ENCODE measurements at regions not wholly inside any gene's neighbourhood (a gene's known extent, or its start where the extent isn't known, plus 50 kb on each side); places are given as distances from the start of the nearest gene placed in this dataset.
"Not testable (repeated sequence)": the region's sequence is repeated elsewhere in the genome, so short reads cannot be mapped to it uniquely, and the experiment has no call there.

DNA sequence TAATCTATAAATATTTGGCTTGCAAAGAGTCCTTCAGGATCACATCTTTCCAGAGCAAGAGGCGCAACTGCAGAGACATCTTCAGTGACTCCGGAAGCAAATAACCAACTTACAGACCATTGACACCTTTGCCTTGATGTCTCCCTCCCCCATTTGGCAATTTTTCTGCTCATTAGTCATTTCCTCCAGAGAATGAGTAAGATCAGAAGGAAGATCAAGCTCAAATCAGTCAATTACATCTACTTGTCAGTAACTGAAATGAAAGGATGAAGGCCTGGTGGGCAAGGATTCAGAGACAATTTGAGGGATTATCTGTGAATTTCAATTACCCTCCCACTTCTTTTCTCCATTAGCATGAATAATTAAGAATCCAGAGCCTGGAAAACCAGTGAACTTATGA, 665.6 kb upstream of the CPEB2 start:
- DNase-seq = no peak

DNA sequence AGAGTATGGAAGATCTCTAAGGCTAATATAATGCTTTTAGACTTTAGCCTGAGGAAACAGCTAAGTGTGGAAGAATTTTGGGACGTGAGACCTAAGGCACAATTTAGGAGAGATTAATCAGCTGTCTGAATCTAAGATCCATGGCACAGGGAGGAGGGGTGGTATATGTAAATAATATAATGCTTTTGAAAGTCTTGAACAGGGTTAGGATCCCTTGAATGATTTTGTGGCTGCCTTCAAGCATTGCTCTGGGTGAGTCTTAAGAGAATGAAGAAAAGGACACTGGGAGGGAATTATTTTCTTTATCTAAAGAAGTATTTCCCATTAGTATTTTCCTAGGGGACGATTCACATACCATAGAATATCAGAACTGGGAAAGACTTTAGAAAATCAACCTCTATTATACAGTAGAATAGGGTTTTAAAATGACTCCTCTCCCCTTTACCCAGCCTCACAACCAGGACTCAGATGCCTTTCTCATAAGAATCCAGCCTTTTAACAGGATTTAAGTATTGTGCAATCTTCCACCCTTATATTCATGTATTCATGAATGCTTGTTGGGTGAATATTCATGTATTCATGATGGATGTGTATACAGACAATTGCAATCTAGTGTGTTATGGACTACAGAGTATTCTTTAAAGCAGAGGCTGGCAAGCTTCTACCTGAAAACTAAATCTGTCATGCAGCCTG, 664.2 kb upstream of the CPEB2 start:
- no peak for DNase-seq

DNA sequence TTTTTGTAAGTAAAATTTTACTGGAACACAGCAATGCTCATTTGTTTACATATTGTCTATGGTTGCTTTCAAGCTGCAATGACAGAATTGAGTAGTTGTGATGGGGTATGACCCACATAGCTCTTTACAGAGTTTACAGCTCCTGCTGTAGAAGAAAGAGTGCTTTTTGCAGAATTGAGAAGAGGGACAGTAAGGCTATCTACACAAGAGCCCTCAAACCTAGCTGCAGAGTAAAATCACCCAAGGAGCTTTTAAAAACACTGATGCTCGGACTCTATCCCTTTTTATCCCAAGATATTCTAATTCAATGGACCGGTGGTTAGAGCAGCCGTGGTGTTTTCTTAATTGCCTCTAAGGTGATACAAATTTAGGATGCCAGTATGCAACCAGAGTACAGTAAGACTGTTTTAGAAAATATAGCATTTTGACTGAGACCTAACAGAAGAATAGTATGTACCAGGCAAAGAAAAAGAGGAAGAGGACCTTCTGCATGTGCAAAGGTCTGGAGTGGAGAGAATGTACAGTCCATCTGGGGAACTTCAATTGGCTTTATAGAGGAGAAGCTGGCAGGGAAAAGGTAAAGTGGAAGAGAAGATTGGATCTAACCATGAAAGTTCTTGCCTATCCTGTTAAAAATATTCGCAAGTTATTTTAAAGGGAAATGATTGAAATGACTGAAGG, 663.6 kb upstream of the CPEB2 start:
- DNase-seq = no peak

DNA sequence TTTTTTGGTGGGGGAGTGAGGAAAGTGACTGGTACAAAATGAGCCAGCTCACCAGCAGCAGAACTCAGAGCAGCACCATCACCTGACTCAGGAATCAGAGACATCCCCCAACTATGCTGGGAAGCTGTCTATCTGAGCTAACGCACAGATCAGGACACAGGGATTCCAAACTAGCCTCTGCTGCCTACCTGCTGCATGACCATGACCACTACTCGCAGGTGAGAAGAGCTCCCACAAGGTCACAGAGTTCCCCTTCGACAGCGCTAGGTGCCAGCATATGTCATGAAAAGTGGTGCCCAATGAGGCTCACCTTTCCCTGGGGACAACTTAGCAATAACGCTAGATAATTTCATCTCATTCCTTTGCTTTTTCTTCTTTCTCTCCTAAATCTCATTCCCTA, 662.6 kb upstream of the CPEB2 start:
- no peak for DNase-seq

DNA sequence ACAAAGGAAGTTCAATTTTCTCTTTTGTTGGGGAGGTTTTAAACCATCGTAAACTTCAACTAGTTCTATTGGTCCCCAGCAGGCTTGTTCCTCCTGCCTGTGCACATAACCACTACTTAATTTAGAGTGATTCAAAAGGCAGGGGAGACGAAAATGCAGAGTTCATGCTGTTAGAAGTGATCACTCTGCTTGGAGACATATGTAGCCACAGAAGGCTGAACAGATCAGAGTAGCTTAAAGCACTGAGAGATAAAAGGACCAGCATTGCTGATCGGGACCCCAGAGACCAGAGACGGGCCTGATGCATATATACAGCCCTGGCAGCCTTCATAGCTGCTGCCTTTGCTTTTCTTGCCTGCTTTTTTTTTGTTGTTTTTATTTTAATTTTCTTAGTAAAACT, 662.0 kb upstream of the CPEB2 start:
- no peak for DNase-seq

DNA sequence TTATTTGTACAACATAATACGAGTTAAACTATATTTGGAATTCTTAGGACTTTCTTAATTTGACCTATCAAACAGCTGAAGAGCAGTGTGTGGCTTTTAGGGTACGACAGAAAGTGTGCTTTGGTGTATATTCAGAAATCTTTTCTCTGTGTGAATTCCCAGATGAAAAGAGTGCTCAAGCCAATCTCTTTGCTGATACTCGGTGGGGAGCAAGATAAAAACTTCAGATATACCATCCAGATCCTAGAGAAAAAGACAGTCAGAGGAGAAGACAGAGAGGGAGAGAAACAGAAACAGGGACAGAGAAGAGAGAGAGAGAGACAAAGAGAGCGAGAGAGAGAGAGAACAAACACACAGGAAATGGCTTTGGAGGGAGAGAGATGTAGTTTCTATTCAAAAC, 658.3 kb upstream of the CPEB2 start:
- no peak for DNase-seq

DNA sequence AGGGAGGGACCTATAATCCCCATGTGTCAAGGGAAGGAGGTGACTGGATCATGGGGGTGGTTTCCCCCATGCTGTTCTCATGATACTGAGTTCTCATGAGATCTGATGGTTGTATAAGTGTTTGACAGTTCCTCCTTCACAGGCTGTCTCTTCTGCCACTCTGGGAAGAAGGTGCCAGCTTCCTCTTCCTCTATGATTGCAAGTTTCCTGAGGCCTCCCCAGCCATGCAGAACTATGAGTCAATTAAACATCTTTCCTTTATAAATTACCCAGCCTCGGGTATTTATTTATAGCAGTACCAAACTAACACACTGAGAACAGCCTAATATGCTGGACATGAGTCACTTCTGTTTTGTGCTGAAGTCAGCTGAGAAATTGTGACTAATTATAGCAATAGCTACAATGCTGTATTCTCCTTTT, 656.9 kb upstream of the CPEB2 start:
- no peak for DNase-seq

DNA sequence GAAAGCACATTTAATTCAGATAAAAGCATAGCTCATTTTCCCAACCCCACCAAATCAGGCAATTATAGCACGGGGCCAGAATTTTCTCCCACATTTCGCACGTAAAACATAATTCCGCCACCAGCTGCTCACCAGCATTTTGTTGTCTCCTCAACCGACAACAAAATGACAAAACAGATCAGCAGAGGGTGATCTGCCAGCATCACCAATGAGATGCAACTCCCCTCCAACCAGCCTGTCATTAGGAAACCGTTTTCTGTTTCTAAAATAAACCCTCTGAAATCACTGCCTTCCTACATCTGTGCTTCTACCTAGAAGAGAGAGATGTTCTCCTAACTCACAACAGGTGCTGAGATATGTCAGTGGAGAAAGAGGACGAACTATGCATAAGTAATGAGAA, 654.8 kb upstream of the CPEB2 start:
- no peak for DNase-seq

DNA sequence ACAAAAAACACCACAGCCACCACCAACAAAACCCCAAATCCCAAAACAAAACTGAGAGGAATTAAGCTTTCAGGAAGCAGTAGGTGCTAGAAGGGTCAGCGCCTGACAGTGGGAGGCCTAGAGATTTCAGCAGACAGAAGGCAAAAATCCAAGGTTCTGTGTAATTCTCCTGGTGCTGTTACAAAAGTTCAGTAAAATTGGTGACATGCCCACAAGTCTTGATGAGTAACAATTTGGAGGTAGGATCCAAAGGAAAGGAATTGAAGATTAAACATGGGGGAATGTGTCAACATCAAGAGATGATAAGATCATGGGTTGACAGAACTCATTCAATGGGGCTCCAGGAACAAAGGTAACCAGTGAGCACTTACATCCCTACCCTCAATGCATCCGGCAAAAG, 653.8 kb upstream of the CPEB2 start:
- DNase-seq = no peak

DNA sequence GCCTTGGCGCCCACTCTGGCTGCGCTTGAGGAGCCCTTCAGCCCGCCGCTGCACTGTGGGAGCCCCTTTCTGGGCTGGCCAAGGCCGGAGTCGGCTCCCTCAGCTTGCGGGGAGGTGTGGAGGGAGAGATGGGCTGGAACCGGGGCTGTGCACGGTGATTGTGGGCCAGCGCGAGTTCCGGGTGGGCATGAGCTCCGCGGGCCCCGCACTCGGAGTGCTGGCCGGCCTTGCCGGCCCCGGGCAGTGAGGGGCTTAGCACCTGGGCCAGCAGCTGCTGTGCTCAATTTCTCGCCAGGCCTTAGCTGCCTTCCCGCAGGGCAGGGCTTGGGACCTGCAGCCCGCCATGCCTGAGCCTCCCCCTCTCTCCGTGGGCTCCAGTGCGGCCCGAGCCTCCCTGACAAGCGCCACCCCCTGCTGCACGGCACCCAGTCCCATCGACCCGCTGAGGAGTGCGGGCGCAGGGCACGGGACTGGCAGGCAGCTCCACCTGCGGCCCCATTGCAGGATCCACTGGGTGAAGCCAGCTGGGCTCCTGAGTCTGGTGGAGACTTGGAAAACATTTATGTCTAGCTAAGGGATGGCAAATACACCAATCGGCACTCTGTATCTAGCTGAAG, 643.6 kb upstream of the CPEB2 start:
- not testable (repeated sequence) for DNase-seq

DNA sequence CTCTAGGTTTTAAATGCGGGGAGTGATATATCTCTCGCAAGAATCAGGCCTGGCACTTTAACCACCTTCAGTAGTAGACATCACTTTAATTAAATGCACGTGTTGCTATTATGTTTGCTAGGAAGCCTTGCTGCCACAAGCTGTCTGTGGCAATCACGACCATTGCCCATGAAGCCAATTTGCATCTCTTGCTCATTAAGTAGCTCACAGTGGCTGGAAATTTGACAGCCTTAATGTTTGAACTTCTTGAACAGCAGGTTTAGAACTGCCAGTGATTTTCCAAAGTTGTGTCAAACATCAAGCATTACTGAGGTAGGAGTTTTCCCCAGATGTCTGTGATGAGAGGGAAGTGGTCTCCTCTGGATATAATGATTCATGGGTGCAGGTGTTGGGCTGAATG, 642.3 kb upstream of the CPEB2 start:
- DNase-seq = no peak

DNA sequence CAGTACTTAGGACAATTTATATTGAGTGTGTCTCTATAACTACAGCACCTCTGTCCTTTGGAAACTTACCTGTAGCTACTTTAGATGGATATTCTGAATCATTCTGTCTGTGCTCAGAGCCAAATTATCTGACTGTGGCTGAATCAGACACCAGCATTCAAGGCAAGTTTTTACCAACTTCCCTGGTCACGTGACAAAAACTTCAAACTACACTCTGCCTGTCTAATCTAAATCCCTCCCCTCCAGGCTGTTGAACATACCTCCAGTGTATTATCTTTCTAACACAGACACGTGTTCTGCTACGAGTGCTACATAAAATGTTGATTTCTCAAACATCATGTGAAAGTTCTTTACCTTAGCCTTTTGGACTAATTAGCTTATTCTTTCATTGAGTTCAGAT, 641.2 kb upstream of the CPEB2 start:
- DNase-seq = no peak

DNA sequence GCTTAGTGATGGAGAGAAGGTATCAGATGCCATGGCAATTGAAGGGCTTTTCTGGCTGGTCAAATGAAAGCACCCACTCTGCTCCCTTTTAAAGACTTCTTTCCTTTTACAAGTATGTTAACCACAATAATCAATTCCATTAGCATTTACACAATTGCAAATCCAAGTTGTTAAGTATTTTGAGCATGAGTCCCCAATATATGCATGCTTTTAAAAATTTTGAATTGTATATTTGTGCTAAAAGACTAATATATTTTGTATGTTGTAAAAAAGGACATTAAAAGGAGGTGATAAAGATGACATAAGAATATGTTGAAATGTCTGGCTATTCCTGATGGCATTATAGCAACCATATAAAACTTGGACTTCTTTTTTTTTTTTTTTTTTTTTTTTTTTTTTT, 639.9 kb upstream of the CPEB2 start:
- no peak for DNase-seq

DNA sequence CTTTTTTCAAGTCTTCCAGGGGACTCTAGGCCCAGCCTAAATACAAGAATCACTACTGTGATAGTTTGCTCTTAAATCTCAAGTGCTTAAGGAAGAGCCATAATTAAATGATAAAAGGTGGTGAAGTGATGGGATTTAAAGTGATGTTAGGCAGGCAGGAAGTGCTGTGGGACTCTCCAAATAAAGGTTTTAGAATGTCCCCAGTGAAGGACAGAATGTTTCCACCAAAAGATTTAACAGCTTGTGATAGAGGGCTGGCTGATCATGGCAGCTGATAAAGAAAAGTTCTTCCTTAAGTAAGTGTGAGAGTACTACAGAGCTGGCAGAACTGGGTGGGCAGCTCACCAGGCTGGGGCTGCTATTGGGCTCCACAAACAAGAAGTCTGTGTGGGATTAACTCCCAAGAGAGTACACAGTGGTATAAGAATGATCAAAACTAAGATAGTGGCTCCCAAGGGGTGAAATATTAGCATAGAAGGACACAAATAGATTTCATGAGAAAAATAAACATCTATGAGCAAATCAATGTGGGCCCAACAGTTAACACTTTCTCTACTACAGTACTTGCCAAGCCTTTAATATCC, 637.2 kb upstream of the CPEB2 start:
- no peak for DNase-seq

DNA sequence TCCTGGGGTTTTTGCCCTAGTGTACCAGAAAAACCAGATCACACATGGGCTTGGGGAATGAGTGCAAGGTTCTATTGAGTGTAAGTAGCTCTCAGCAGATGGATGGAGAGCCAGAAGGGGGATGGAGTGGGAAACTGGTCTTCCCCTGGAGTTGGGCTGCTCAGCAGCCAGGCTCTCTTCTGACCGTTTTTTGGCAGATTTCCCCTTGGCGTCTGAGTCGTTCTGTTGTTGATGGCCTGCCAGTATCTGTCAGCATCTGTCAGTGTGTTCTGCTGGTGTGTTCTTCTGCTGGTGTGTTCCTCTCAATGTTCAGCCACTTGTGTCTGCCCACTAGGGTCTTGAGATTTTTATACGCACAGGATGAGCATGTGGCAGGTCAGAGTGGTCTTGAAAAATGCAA, 633.9 kb upstream of the CPEB2 start:
- no peak for DNase-seq

DNA sequence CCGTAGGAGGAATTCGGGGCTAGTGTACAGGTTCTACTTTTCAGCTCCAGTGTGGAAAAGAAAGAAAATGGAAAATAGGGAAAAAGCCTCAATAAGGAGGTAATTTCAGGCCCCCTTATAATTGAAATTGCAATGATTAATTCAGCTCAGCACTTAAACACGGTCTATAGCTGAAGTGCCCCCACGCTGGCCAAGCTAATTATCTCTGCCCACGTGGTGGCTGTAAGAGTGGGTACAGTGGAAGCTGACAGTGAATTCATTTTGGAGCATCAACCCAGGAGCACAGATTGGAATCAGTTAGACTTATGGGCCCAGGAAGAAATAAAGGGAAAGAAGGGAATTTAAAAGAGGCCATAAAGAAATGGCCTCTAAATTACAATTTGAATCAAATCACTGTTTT, 631.1 kb upstream of the CPEB2 start:
- DNase-seq = no peak

DNA sequence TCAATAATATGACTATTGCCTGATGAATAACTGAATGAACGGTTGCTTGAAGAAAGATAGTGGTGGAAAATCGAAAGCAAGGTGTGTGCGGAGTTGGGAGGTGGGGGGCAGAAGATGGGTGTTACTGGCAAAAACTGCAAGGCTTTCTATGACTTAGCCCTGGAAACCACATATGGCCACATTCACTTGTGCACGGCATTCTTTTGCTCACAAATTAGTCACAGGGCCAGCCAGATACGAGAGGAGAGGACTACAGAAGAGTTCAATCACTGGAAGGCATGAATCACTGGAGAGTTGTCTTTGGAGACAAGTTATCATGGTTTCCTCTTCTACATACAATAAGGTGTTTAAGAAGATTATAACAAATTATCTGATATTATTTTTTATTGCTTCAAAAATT, 626.5 kb upstream of the CPEB2 start:
- DNase-seq = no peak

DNA sequence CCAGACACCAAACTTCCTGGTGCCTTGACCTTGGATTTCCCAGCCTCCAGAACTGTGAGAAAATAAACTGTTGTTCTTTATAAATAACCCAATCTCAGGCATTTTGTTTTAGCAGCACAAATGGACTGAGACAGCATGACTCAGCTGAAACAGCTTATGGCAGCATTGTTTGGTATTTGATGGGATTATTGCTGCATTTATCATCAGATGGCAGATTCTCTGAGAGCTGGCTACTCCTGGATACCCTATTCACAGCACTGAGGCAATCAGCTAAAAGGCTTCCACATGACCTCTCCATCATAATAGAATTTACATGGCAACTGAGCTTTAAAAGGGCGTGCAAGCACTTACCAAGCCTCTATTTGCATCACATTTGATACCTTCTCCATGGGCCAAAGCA, 623.1 kb upstream of the CPEB2 start:
- DNase-seq = no peak

DNA sequence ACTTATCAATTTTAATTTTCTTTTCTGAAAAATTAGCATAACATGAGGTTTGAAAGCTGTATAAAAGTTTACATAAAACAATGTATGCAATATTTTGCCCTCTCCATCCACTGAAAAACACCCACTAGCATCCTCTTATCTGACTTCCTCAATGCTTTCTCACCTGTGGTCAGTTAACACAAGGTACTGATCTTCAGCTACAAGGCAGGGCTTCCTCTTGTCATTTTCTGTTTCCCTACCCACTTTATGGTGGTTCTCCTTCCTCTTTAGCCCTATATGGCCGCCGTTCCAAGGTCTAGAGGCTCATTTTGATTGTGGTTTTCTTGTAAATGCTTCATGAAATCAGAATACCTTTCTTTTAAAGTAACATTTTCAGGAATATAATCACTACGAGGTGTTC, 618.6 kb upstream of the CPEB2 start:
- no peak for DNase-seq

DNA sequence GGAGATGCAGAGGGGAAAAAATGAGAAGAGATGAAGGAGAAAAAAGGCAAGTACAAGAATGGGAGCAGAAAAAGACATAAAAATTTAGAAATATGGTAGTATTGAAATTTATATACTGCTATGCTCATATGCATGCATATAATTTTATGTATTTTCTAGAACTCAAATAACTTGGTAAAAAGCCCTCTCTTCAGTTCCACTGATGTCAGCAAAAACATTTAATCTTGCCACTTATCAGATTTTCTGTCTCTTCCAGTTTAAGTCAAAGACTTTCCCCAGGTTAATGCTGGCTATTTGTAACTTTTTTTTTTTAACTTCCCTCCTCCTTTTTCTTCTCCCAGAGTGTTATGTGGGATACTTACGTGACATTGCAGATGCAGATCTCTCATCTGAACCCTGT, 617.5 kb upstream of the CPEB2 start:
- DNase-seq = no peak

DNA sequence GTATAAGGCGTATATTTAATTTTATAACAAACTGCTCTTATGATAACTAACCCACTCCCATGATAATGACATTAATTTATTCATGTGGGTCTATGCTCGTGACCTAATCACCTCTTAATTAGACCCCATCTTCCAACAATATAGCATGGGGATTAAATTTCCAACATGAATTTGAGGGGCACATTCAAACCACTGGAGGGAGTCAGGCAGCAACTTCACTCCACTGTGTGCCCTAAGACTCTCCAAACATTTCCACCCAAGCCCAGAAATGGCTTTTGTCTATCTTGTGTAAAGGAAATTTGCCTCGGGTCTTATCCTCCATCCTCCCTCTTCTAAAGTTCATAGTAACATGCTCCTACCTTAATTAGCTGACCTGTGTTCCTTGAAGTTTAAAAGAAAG, 616.1 kb upstream of the CPEB2 start:
- no peak for DNase-seq

DNA sequence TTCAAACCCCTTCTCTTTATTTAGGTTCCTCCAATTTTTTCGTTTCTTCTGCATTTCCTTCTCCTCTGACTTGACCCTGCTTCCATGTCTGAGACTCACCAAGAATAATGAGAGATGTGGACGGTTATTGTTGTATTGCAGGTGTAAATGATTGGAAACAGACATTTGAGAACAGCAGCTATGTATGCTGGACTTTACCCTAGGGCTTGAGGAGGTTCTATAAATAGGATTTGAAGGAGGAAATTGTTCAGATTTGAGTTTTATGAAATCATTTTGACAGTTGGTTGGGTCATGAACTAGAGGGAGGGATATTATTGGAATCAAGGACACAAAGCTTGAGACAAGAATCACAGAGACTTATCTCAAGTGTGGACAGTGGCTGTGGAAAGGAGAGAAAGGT, 614.6 kb upstream of the CPEB2 start:
- no peak for DNase-seq

DNA sequence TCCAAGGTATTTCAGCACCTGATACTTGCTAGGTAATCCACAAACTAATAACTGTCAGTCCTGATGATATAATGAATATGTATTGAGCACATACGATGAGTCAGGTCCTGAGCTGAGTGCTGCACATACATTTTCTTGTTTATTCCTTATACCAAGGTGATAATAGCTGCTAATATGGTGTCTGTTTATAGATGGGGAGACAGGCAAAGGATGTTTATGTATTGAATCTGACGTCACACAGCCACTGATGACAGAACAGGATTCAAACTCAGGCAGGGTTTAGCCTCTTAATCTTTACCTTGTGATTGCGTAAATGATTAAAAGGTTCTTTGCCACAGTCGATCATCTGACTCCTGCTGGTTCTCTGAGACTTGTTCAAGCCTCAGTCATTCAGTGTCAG, 609.9 kb upstream of the CPEB2 start:
- DNase-seq = no peak

DNA sequence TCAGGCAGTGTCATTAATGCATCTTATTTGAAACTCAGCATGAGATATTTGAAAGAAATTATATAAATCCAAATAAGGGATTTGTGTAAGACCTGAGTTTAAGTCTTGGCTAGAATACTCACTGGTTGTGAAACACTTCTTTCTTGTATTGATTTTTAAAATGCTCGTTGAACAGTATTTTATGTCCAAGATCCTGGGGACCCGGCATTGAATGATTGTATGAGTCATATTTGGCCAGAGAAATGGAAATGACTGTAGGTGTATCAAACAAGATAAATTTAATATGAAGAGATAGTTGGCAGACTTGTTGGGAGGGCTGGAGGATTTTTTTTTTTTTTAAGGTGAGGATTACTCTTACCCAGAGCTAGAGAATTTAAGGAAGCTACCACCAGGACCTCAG, 606.1 kb upstream of the CPEB2 start:
- DNase-seq = no peak

Data from stimulated activated CD4-positive, alpha-beta T cell treated with anti-CD3 and anti-CD28 coated beads, Interleukin-15, amount 100 ng/mL, for 24 hours (primary cell).